ENCODE measurements at regions not wholly inside any gene's neighbourhood (a gene's known extent, or its start where the extent isn't known, plus 50 kb on each side); places are given as distances from the start of the nearest gene placed in this dataset.
"Not testable (repeated sequence)": the region's sequence is repeated elsewhere in the genome, so short reads cannot be mapped to it uniquely, and the experiment has no call there.

DNA sequence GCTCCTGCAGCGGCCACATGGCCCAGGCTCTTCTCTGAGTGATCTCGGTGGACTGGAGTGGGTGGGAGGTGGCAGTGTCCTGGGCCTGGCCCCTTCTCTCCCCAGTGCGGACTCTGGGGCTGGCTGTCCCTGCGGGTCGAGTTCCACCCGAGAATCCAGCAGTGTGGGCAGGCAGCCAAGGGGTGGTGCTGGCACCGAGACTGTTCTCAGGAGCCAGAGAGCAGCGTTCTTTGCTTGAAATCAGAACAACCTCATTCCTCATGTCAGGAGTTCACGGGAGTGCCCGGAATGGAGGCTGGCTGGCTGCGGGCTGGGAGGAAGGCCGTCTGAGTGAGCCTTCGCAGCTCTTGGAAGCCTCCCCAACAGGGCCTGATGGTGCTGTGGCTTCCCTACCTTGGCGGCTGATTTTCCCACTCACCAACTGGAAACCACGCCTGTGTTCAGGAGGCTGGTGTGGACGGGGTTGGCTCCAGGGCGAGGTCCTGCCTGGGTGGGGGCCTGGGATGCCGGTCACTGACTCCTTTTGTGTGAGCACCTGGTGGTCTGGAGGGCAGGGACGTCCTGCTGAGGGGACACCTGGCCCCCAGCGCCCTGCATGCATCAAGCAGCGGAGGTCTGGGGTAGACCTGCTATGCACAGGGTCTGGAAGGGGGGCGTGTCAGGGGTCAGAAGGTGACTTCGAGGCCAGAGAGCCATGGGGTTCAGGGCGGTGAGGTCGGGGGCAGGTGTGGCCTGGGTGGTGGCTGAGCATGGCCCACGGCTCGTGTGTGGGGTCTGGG, 137.6 kb downstream of the TMEM121 start:
- not testable (repeated sequence) for DNase-seq

DNA sequence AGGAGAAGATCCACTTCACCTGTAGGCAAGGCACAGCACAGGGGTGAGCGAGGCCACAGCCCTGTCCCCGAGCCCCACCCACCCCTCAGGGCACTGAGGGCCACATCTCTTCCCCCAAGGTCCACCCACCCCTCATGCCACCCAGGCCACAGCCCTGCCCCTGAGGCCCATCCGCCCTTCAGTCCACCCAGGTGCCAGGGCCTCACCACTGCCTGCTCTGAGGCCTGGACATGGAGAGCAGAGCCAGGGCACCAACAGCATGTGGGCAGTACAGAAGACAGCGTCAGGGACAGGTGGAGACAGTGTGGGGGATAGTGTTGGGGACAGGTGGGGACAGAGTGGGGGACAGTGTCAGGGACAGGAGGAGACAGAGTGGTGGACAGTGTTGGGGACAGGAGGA, 138.3 kb downstream of the TMEM121 start:
- DNase-seq = no peak

DNA sequence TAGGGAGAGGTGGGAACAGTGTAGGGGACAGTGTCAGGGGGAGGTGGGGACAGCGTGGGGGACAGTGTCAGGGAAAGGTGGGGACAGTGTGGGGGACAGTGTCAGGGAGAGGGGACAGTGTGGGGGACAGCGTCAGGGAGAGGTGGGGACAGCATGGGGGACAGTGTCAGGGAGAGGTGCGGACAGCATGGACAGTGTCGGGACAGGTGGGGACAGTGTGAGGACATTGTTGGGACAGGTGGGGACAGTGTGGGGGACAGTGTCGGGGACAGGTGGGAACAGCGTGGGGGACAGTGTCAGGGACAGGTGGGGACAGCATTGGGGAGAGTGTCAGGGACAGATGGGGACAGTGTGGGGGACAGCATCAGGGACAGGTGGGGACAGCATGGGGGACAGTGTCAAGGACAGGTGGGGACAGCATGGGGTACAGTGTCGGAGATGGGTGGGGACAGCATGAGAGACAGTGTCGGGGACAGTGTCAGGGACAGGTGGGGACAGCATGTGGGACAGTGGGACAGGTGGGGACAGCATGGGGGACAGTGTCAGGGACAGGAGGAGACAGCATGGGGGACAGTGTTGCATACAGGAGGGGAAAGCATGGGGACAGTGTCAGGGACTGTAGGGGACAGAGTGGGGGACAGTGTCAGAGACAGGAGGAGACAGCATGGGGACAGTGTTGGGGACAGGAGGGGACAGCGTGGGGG, 139.0 kb downstream of the TMEM121 start:
- no peak for DNase-seq

DNA sequence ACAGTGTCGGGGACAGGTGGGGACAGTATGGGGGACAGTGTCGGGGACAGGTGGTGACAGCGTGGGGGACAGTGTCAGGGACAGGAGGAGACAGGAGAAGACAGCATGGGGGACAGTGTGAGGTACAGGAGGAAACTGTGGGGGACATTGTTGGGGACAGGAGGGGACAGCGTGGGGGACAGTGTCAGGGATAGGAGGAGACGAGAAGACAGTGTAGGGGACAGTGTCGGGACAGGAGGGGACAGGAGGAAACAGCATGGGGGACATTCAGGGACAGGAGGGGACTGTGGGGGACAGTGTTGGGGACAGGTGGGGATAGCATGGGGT, 139.5 kb downstream of the TMEM121 start:
- DNase-seq = no peak

DNA sequence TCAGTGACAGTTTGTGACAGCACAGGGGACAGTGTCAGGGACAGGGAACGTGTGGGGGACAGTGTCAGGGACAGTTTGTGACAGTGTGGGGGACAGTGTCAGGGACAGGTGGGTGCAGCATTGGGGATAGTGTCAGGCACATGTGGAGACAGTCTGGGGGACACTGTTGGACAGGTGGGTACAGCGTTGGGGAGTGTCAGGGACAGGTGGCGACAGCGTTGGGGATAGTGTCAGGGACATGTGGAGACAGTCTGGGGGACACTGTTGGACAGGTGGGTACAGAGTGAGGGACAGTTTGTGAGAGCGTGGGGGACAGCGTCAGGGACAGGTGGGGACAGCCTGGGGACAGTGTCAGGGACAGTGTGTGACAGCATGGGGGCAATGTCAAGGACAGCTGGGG, 140.0 kb downstream of the TMEM121 start:
- DNase-seq = no peak

DNA sequence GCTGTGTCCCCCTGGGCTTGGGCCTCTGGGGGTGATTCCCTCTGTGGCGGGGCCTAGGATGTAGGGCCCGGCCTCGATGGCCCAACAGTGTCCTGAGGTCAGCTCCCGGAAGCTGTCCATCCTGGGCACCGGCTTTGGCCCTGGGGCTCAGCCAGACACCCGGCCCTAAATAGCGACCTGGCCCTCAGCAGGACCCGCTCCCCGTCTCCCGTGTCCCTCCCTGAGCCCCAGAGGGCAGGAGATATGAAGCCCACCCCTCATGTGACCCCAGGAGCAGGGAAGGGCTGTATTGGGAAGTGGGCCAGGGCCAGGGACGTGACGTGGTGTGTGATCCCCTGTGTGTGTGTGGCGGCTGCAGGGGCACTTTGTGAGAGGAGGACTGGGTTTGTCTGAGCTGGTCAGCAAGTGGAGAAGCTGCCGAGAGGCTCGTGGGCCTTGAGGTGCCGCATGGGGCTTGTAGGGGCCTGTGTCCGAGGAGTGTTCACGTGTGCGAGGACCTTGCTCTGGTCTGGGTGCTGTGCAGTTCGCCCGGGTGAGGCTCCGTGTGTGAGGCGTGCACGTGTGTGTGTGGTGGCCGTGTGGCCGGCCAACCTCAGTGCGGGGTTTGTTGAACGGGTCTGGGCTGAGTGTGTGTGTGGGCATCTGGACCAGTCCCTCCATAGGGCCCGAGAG, 140.7 kb downstream of the TMEM121 start:
- not testable (repeated sequence) for DNase-seq

DNA sequence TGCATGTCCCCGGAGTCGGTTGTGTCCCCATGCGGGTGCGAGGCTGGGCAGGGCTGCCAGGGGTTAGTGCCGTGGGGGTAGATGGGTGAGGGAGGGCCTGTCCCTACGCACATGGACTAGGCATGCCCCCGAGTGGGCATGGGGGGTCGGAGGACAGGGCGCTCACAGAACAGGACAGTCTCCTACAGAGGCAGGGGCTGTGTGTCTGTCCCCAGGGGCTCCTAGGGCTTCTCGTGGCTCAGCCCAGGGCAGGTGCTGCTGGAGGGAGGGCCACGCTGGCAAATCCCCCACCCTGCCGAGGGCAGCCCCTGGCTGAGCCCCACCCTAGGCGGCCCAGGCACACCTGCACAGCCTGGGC, 141.3 kb downstream of the TMEM121 start:
- not testable (repeated sequence) for DNase-seq

DNA sequence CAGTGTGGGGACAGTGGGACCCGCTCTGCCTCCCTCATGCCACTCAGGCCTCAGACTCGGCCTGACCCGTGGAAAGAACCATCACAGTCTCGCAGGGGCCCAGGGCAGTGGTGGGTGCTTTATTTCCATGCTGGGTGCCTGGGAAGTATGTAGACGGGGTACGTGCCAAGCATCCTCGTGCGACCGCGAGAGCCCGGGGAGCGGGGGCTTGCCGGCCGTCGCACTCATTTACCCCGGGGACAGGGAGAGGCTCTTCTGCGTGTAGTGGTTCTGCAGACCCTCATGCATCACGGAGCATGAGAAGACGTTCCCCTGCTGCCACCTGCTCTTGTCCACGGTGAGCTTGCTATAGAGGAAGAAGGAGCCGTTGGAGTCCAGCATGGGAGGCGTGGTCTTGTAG, 141.6 kb downstream of the TMEM121 start:
- DNase-seq = not testable (repeated sequence)

DNA sequence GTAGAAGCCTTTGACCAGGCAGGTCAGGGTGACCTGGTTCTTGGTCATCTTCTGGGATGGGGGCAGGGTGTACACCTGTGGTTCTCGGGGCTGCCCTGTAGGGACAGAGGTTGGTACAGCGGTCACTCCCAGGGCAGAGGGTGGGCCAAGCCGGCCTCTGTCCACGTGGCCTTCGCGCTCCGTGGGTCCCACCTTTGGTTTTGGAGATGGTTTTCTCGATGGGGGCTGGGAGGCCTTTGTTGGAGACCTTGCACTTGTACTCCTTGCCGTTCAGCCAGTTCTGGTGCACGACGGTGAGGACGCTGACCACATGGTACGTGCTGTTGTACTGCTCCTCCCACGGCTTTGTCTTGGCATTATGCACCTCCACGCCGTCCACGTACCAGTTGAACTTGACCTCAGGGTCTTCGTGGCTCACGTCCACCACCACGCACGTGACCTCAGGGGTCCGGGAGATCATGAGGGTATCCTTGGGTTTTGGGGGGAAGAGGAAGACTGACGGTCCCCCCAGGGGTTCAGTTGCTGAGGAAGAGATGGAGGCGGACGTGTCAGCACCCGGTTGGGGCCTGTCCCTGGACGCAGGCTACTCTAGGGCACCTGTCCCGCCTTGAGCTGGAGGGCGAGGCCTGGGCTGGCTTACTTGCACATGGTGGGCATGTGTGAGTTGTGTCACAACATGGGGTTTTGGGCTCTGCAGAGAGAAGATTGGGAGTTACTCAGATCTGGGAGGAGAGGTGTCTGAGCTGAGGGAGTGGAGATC, 142.3 kb downstream of the TMEM121 start:
- DNase-seq = not testable (repeated sequence)

DNA sequence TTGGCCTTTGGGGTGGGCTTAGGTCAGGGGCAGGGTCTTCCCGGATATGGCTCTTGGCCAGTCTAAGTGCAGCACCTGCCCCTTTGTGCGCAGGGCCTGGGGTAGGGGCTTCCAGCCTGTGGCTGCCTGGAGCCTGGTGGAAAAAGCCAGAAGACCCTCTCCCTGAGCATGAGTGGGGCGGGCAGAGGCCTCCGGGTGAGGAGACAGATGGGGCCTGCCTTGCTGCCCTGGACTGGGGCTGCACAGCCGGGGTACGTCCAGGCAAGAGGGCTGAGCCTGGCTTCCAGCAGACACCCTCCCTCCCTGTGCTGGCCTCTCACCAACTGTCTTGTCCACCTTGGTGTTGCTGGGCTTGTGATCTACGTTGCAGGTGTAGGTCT, 142.8 kb downstream of the TMEM121 start:
- not testable (repeated sequence) for DNase-seq

DNA sequence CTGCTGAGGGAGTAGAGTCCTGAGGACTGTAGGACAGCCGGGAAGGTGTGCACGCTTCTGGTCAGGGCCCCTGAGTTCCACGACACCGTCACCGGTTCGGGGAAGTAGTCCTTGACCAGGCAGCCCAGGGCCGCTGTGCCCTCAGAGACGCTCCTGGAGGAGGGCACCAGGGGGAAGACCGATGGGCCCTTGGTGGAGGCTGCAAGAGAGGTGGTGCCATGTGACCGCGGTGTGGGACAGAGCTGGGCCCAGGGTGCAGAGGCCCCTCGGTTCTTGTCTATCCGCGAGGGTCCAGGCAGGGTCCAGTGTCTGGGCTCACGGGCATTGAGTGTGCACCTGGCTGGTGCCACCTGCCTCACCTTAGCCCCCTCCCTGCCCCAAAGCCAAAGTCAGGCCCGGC, 143.3 kb downstream of the TMEM121 start:
- not testable (repeated sequence) for DNase-seq

DNA sequence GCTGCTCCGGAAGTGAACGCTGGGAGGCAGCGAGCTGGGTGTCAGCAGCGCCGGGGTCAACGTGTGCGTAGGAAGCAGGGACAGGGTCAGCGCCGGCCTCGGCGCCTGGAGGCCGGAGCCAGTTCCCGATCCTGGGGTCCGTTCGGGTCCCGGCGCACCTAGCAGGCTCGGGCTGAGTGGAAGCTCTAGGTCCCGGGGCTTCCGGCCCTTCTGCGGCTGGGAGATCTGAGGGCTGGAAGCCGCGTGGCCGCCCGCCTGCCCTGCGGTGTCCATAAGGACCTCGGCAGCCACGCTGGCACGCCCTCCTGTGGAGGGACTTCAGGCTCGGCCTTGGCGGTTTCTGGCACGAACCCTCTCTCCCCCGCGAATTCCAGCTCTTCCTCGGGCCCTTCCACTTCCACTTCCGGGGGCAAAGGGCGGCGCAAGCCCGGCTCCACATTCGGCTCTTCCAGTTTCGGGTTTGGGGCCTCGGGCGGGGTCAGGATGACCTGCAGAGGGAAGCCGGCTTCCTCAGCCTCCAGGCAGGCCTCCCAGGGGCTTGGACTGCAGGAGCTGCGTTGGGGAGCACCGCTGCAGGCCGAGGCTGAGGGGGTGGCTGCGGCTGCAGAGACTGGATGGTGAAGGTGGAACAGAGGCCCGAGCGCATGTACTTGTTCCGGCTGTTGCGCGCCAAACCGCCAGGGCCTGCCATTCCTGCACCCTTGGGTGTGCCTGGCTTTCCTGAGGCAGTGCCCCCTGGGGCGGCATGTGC, 146.2 kb downstream of the TMEM121 start:
- DNase-seq = not testable (repeated sequence)

DNA sequence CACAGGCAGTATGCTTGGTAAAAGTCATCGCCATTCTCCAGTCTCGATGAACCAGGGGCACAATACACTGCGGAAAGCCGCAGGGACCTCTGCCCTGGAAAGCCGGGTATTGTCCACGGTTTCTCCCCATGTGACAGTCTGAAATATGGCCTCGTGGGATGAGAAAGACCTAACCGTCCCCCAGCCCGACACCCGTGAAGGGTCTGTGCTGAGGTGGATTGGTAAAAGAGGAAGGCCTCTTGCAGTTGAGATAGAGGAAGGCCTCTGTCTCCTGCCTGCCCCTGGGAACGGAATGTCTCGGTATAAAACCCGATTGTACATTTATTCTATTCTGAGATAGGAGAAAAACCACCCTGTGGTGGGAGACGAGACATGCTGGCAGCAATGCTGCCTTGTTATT, 149.1 kb downstream of the TMEM121 start:
- not testable (repeated sequence) for DNase-seq

DNA sequence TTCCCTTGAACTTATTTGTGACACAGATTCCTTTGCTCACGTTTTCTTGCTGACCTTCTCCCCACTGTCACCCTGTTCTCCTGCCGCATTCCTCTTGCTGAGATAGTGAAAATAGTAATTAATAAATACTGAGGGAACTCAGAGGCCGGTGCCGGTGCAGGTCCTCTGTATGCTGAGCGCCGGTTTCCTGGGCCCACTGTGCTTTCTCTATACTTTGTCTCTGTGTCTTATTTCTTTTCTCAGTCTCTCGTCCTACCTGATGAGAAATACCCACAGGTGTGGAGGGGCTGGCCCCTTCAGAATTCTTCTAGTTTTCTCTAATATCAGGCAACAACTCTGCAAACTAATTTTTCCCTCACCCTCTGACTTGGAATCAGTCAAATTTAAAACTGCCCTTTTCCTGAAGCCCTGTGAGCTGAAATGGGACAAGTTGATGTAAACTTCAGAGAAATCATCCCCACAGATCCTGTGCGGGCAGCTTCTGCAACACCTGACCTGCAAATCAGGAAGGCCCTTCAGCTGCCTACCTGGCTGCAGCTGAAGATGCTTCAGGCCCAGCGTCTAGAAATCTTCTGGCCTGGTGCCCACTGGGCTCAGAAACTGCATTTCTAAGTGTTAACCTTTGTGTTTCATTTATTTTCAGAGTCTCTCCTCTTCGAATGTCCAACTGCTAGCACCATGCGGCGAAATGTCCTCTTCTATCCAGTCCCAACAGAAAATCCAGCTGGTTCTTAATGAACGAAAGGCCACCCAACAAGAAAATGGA, 149.7 kb downstream of the TMEM121 start:
- not testable (repeated sequence) for DNase-seq

DNA sequence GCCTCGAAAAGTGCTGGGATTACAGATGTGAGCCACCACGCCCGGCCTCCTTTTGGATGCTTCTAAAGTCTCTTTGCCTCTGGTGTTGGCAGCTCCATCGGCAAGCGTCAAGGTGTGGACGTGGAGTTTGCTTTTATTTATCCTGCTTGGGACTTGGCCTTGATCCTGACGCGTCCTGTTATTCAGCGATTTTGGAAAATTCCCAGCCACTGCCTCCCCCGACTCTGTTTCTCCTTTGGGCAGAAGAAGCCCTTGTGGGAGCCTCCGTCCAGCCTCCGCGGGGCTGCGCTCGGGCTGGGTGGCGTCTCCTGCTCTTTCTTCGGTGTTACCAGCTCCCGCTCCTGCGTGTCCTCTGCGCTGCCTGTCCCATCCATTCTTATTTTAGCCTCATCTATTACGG, 151.7 kb downstream of the TMEM121 start:
- DNase-seq = not testable (repeated sequence)

DNA sequence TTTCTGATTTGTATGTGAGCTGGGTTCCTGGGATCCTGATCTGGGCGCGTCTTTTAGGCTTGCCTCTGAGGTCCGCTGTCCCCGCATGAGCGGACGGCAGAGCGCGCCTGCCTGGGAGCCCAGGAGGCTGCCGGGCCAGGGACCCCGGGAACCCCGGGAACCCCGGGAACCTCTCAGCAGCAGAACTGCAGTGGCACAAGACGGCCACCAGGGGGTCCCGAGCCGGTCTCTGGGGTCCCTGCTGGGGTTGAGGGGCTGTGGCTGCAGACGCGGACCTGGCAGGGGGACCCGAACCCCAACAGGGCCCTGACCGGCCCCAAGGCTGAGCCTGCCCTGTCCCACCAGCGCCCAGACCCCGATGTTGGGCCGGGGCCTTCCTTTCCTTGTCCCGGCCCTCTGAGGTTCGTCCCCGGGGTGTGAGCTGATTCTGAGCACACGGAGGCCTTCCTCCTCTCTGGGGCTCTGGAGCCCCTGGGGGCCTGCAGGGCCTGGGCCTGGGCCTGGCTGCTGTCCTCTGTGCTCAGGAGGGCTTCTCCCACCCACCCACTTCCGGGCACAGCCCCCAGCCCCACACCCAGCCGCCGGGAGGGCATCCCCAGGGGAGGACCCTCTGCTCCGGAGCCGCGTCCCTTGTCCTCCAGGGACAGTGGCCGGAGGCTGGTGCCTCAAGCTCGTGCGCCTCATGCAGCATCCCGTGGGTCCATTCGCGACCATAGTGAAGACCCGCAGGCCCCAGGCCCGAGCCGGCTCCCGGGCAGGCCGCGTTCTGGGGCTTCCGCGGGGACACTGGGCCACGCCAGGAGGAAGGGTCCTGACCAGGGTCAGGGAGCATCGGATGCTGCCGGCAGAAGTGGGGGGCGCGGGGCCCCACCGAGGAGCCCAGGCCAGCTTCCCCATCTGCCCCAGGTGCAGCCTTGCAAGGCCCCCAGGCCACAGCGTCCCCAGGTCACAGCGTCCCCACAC, 152.9 kb downstream of the TMEM121 start:
- not testable (repeated sequence) for DNase-seq

DNA sequence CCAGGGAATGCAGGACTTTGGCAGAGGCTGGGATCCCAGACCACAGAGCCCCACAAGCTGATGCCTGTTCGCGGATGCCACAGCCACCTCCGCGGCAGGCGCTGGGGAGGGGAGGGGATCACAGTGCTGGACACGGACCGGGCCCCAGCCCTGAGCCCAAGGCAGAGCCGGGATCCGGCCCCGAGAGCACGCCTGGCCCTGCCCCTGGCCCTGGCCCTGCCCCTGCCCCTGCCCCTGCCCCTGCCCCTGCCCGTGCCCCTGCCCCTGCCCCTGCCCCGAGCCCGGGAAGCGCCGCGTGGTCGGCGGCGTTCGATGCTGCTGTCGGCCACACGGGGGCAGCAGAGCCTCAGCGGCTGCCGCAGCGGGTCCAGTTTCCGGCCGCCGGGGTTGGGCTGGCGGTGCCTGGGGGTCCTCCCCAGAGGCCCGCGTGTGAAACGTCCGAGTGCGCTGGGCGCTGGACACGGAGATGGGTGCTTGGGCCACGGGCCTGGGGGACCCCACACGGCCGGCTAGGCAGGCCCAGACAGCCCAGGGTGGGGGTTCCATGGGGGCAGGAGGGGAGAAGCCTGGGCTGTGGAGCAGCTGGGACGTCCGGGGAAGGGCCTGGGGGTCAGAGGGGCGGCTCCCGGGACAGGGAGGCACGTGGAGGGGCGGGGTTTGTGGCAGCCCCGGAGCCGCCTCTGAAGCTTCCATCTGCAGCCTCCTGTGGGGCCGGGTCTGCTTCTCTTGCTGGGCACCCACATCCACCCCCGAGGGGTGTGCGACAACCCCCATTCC, 153.8 kb downstream of the TMEM121 start:
- peak in 1 of 2 donors; percentile 9 for DNase-seq

DNA sequence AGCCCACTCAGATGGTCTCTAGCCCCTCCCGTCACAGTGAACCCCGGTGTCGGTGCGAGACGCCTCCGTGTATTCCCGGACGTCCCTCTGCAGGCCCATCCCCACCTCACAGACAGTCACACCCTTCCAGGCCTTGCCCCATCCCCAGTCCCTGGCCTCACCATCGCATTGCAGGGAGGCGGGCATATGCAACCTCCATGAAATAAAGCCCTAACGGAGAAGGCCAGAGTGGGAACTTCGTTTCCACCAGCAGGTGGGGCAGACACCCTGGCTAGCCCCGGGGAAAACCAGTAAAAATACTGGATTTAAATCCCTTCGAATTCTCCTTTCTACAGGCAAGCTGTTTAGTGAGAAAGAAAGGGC, 154.3 kb downstream of the TMEM121 start:
- peak in 1 of 2 donors; percentile 34 for DNase-seq

DNA sequence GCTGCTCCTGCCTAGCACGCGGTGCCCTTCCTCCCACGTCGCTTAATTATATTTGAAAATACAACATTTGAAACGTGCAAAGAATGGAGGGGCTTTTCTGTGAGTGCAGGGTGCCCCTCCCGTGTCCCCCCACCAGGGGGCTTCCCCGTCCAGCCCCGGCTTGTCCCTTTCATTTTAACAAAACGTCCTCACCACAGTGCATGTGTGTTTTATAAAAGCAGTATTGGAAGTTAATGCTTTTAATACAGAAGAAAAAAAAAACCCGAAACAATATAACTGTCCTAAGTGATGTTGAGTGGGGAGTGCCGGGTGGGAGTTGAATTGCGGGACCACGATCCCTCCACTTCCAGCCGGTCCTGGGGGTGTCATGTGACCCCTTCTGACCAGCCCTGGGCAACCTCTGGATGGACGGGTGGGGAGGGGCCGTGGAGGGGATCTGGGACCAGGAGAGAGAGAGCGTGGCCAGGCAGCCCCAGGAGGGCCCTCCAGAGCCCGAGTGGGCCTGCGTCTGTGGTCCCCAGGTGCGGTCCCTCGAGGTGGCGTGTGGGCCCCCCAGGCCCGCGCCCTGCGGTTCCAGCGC, 155.3 kb downstream of the TMEM121 start:
- peak in 1 of 2 donors; percentile 35 for DNase-seq
